Sigmoid colon (tissue), 4 donors: ENCODE measurements at regions not wholly inside any gene's neighbourhood (a gene's known extent, or its start where the extent isn't known, plus 50 kb on each side); places are given as distances from the start of the nearest gene placed in this dataset.

Experiments
- POLR2AphosphoS5 ChIP-seq, 4 donors: sonication (generic); formaldehyde crosslinking; IDR thresholded peaks; one replicate each; pipeline ENCODE4 v1.6.1; 2017; ENCODE audit warnings: antibody characterized with exemption in 4 of 4
- TF ChIP-seq, protein P1 (sequence below), 4 experiments: fragments of 450-650 bp in 3 of 4; fragments of 200-600 bp in 1 of 4; IDR thresholded peaks; one replicate each; pipeline ENCODE4 v1.5.1; 2016 to 2019; ENCODE audit warnings: antibody characterized with exemption in 4 of 4, mild to moderate bottlenecking in 3 of 4, moderate library complexity in 2 of 4

GRCh38 chr1:113265196-113265595 is 125.1 kb upstream of the MAGI3 start:
- TF ChIP-seq, protein P1, sequence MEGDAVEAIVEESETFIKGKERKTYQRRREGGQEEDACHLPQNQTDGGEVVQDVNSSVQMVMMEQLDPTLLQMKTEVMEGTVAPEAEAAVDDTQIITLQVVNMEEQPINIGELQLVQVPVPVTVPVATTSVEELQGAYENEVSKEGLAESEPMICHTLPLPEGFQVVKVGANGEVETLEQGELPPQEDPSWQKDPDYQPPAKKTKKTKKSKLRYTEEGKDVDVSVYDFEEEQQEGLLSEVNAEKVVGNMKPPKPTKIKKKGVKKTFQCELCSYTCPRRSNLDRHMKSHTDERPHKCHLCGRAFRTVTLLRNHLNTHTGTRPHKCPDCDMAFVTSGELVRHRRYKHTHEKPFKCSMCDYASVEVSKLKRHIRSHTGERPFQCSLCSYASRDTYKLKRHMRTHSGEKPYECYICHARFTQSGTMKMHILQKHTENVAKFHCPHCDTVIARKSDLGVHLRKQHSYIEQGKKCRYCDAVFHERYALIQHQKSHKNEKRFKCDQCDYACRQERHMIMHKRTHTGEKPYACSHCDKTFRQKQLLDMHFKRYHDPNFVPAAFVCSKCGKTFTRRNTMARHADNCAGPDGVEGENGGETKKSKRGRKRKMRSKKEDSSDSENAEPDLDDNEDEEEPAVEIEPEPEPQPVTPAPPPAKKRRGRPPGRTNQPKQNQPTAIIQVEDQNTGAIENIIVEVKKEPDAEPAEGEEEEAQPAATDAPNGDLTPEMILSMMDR (IDR thresholded peaks at IDR 0.05) = no peak
- TF ChIP-seq POLR2AphosphoS5 (IDR thresholded peaks at IDR 0.05) = no peak
